ENCODE measurements at regions not wholly inside any gene's neighbourhood (a gene's known extent, or its start where the extent isn't known, plus 50 kb on each side); places are given as distances from the start of the nearest gene placed in this dataset.

GRCh38 chr3:176663387-176663786 lies 533.9 kb downstream of the TBL1XR1 start:
- H3K4me3 ChIP-seq, result no peak overlapping the region
- intact Hi-C loops (cut with DNase I; ENCODE audit: low total_unique reads), result no loop called here
- no peak for DNase-seq

GRCh38 chr3:176661432-176661964 lies 535.8 kb downstream of the TBL1XR1 start:
- TF ChIP-seq CTCF (IDR thresholded peaks at IDR 0.05), result no peak
- peaks cover 0 to 8% (median 3%) of the 10 kb centered on the region in 4 donors for H3K4me1 ChIP-seq
- H3K27me3 ChIP-seq, result no peaks in the 10 kb centered on the region
- no peak for DNase-seq
- H3K36me3 ChIP-seq, result no peaks in the 10 kb centered on the region
- no peaks in the 10 kb centered on the region for H3K9me3 ChIP-seq
- H3K4me3 ChIP-seq, result no peak overlapping the region
- no peak overlapping the region for H3K27ac ChIP-seq
- intact Hi-C loops (cut with DNase I; ENCODE audit: low total_unique reads), result no loop called here

More at GRCh38 chr3:176663387-176663786, 533.9 kb downstream of the TBL1XR1 start:
- no peaks in the 10 kb centered on the region for H3K36me3 ChIP-seq
- peaks cover 0 to 8% (median 3%) of the 10 kb centered on the region in 4 donors for H3K4me1 ChIP-seq
- H3K9me3 ChIP-seq, result no peaks in the 10 kb centered on the region
- no peak overlapping the region for H3K27ac ChIP-seq
- H3K27me3 ChIP-seq, result no peaks in the 10 kb centered on the region
- TF ChIP-seq CTCF (IDR thresholded peaks at IDR 0.05), result no peak

- TF ChIP-seq CTCF (IDR thresholded peaks at IDR 0.05), result no peak
- no peak for DNase-seq
- intact Hi-C loops (cut with DNase I; ENCODE audit: low total_unique reads), result no loop called here
Measured at GRCh38 chr3:176655404-176656094, 541.7 kb downstream of the TBL1XR1 start.

GRCh38 chr3:176651622-176652021 lies 545.7 kb downstream of the TBL1XR1 start:
- DNase-seq, result no peak
- intact Hi-C loops (cut with DNase I; ENCODE audit: low total_unique reads), result no loop called here
- Histone ChIP-seq H3K27ac (no peak overlapping the region), H3K36me3 (no peaks in the 10 kb centered on the region), H3K4me1 (no peaks in the 10 kb centered on the region), H3K27me3 (no peaks in the 10 kb centered on the region), H3K9me3 (no peaks in the 10 kb centered on the region), H3K4me3 (no peak overlapping the region)
- no peak for TF ChIP-seq CTCF (IDR thresholded peaks at IDR 0.05)

More at GRCh38 chr3:176655404-176656094, 541.7 kb downstream of the TBL1XR1 start:
- no peak overlapping the region for H3K4me3 ChIP-seq
- H3K27me3 ChIP-seq, result no peaks in the 10 kb centered on the region
- no peak overlapping the region for H3K27ac ChIP-seq
- no peaks in the 10 kb centered on the region for H3K36me3 ChIP-seq
- no peaks in the 10 kb centered on the region for H3K4me1 ChIP-seq
- H3K9me3 ChIP-seq, result no peaks in the 10 kb centered on the region

DNA sequence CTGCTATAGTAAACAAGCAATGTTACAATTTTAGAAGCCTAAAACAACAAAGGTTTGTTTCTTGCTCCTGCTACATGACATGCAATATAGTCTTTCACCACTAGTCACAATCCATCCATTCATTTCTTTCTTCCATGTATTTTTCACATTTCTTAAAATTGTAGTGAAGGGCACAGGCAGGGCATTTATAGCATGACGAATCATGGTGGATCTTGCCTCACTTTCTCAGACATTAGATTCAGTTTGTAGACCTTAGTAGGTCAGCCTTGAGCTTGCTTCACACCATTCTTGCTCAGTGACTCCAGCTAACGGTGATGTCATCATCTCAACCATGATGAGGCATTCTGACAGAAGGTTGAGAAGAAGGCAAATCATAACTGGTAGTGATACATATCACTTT lies 546.8 kb downstream of the TBL1XR1 start:
- H3K9me3 ChIP-seq, result no peaks in the 10 kb centered on the region
- H3K4me1 ChIP-seq, result no peaks in the 10 kb centered on the region
- no peak overlapping the region for H3K27ac ChIP-seq
- H3K4me3 ChIP-seq, result no peak overlapping the region
- H3K27me3 ChIP-seq, result no peaks in the 10 kb centered on the region
- no peak for TF ChIP-seq CTCF (IDR thresholded peaks at IDR 0.05)
- DNase-seq, result no peak
- H3K36me3 ChIP-seq, result no peaks in the 10 kb centered on the region
- intact Hi-C loops (cut with DNase I; ENCODE audit: low total_unique reads), result no loop called here
